Endothelial cell (in vitro differentiated cells): ENCODE measurements at regions not wholly inside any gene's neighbourhood (a gene's known extent, or its start where the extent isn't known, plus 50 kb on each side); places are given as distances from the start of the nearest gene placed in this dataset.

ENCODE experiments used
- DNase-seq: peaks from one replicate; pipeline ENCODE4 v3.0.0; 2021; ENCODE audit warnings: low spot score
- H3K27ac Mint-ChIP-seq: one replicate; pipeline ENCODE4 v1.8.0; 2021; ENCODE audit warnings: mixed read lengths, inconsistent platforms; ENCODE audit not compliant: unreplicated experiment
- H3K27me3 Mint-ChIP-seq: one replicate; pipeline ENCODE4 v1.8.0; 2021; ENCODE audit warnings: mild to moderate bottlenecking, moderate library complexity, mixed read lengths, inconsistent platforms; ENCODE audit not compliant: unreplicated experiment
- H3K36me3 Mint-ChIP-seq: one replicate; pipeline ENCODE4 v1.8.0; 2021; ENCODE audit warnings: mild to moderate bottlenecking, low read depth, mixed read lengths, inconsistent platforms; ENCODE audit not compliant: unreplicated experiment
- H3K4me1 Mint-ChIP-seq: one replicate; pipeline ENCODE4 v1.8.0; 2021; ENCODE audit warnings: mild to moderate bottlenecking, mixed read lengths, inconsistent platforms; ENCODE audit not compliant: unreplicated experiment
- H3K4me3 Mint-ChIP-seq: one replicate; pipeline ENCODE4 v1.8.0; 2021; ENCODE audit warnings: mild to moderate bottlenecking, mixed read lengths, inconsistent platforms; ENCODE audit not compliant: unreplicated experiment
- H3K9me3 Mint-ChIP-seq: one replicate; pipeline ENCODE4 v1.8.0; 2021; ENCODE audit warnings: mixed read lengths, inconsistent platforms; ENCODE audit not compliant: unreplicated experiment
- TF ChIP-seq, protein P1 (sequence below): fragments of 200-600 bp; sonication (generic); IDR thresholded peaks from one replicate; pipeline ENCODE4 v1.5.0; 2021; ENCODE audit warnings: antibody characterized with exemption; ENCODE audit not compliant: unreplicated experiment

DNA sequence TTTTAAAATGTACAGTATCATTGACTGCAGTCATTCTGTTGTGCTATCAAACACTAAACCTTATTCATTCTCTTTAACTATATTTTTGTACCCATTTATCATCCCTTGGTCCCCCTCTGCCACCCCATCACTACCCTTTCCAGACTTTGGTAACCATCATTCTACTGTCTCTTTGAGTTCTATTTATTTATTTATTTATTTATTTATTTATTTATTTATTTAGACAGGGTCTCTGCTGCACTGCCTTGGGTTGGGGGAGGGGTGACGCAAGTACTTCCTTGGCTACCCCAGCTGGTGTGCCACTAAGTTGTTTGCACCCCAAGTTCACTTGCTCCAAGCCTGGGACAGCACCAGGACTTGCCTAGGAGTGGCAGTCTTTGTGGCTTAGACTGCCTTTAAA, 427.8 kb upstream of the NOVA1 start:
- H3K4me1 Mint-ChIP-seq: no peaks in the 10 kb centered on the region
- H3K27me3 Mint-ChIP-seq: no peaks in the 10 kb centered on the region
- H3K27ac Mint-ChIP-seq: no peak overlapping the region
- H3K9me3 Mint-ChIP-seq: no peaks in the 10 kb centered on the region
- H3K36me3 Mint-ChIP-seq: no peaks in the 10 kb centered on the region
- TF ChIP-seq, protein P1, sequence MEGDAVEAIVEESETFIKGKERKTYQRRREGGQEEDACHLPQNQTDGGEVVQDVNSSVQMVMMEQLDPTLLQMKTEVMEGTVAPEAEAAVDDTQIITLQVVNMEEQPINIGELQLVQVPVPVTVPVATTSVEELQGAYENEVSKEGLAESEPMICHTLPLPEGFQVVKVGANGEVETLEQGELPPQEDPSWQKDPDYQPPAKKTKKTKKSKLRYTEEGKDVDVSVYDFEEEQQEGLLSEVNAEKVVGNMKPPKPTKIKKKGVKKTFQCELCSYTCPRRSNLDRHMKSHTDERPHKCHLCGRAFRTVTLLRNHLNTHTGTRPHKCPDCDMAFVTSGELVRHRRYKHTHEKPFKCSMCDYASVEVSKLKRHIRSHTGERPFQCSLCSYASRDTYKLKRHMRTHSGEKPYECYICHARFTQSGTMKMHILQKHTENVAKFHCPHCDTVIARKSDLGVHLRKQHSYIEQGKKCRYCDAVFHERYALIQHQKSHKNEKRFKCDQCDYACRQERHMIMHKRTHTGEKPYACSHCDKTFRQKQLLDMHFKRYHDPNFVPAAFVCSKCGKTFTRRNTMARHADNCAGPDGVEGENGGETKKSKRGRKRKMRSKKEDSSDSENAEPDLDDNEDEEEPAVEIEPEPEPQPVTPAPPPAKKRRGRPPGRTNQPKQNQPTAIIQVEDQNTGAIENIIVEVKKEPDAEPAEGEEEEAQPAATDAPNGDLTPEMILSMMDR: no peak
- H3K4me3 Mint-ChIP-seq: no peak overlapping the region
- DNase-seq: no peak

DNA sequence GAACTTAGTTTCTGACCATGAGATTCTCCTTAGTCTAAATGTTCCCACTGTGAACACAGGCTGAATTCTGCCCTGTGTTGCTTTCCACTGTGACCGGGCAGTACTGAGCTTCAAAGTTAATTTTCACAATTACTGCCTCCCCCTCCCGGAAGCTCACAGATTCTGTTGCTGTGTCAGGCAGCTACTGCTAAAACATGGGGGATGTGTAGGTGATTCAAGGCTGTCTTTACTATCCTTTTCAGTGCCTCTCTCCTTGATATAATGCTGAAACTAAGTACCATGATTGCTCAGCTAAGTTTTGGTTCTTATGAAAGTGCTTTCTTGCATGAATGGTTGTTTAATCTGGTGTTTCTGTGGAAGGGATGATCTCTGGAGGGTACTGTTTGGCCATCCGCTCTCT, 428.3 kb upstream of the NOVA1 start:
- H3K4me3 Mint-ChIP-seq: no peak overlapping the region
- H3K4me1 Mint-ChIP-seq: no peaks in the 10 kb centered on the region
- no peak overlapping the region for H3K27ac Mint-ChIP-seq
- TF ChIP-seq, protein P1: no peak
- H3K27me3 Mint-ChIP-seq: no peaks in the 10 kb centered on the region
- no peaks in the 10 kb centered on the region for H3K9me3 Mint-ChIP-seq
- no peak for DNase-seq
- H3K36me3 Mint-ChIP-seq: no peaks in the 10 kb centered on the region

DNA sequence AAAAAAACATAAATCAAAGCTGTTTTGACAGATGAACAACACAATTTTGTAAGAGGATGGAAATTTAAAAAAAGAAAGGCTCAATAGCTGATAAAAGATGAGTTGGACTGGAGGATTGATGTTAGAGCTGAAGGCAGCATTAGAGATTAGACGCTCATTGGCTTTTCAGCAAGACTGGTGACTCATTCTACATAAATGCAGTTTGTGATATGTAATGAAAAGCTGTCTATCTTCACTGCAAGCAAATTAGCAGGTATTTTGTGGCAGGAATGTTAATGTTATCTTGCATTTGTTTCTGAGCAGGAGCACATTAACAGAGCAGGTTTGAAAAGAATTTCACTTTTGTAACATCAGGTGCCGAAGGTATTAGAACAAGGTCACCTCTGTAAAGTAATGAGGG, 442.7 kb upstream of the NOVA1 start:
- H3K36me3 Mint-ChIP-seq: no peaks in the 10 kb centered on the region
- TF ChIP-seq, protein P1: no peak
- no peaks in the 10 kb centered on the region for H3K27me3 Mint-ChIP-seq

DNA sequence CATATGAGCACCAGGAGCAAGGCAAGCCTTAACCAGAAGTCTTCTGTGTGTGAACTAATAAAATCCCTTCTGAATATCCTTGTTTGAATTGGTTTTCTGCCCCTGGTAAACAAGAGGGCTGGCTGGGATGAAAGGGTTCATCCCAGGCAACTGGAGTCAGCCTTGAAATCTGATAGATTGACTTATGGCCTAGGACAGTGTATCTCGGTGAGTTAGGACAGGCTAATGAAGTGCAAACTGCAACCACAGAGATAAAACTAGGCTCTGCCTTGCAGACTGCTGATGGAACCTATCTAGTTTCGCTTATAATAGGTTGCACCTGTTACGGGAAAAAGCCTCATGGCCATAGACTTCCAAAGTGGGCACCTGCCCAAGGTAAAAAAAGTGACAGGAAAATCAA, 451.9 kb upstream of the NOVA1 start:
- TF ChIP-seq, protein P1: no peak
- no peaks in the 10 kb centered on the region for H3K9me3 Mint-ChIP-seq
- H3K27me3 Mint-ChIP-seq: no peaks in the 10 kb centered on the region
- H3K27ac Mint-ChIP-seq: no peak overlapping the region
- DNase-seq: no peak
- no peak overlapping the region for H3K4me3 Mint-ChIP-seq
- H3K36me3 Mint-ChIP-seq: no peaks in the 10 kb centered on the region
- no peaks in the 10 kb centered on the region for H3K4me1 Mint-ChIP-seq

More for the DNA sequence above, 442.7 kb upstream of the NOVA1 start:
- H3K9me3 Mint-ChIP-seq: no peaks in the 10 kb centered on the region
- H3K4me3 Mint-ChIP-seq: no peak overlapping the region
- no peaks in the 10 kb centered on the region for H3K4me1 Mint-ChIP-seq
- no peak for DNase-seq
- H3K27ac Mint-ChIP-seq: no peak overlapping the region

DNA sequence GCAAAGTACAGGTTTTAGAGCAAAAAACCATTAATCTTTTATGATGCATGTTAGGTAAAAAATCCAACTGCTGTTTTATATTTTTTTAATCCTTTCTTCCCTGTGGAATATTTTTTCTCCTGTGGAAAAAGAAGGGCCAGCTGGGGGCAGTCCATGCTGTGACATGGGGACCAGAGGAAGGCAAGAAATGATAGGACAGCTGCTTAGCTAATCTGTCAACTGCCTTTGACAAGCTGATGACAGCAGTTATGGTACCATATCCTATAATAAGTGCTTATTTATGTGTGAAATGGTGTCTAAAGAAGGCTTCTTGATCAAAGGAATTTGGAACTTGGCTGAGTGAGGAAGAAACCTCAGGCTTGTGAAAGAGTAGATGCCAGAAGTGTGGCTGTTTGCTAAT, 452.4 kb upstream of the NOVA1 start:
- TF ChIP-seq, protein P1: no peak
- H3K9me3 Mint-ChIP-seq: no peaks in the 10 kb centered on the region
- no peak overlapping the region for H3K27ac Mint-ChIP-seq
- no peaks in the 10 kb centered on the region for H3K36me3 Mint-ChIP-seq
- no peaks in the 10 kb centered on the region for H3K27me3 Mint-ChIP-seq
- no peak overlapping the region for H3K4me3 Mint-ChIP-seq
- no peaks in the 10 kb centered on the region for H3K4me1 Mint-ChIP-seq
- no peak for DNase-seq
